ENCODE measurements at regions not wholly inside any gene's neighbourhood (a gene's known extent, or its start where the extent isn't known, plus 50 kb on each side); places are given as distances from the start of the nearest gene placed in this dataset.

DNA sequence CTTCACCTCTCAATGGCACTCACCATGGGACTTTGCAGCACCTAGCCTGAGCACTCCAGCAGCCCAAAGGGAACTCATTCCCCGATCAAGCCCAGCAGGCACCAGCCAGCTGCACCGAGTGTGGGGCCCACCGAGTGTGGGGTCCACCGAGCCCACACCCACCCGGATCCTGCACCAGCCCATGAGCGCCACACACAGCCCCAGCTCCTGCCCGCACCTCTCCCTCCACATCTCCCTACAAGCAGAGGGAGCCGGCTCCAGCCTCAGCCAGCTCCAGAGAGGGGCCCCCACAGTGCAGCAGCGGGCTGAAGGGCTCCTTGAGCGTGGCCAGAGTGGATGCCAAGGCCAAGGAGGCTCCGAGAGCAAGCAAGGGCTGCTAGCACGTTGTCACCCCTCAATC lies 1182.4 kb downstream of the HACE1 start:
- TF ChIP-seq SUZ12 (IDR thresholded peaks at IDR 0.05; ENCODE audit: extremely low read depth, insufficient read depth, insufficient read length) (no peak), YY1 (IDR thresholded peaks at IDR 0.05; ENCODE audit: insufficient read depth, insufficient read length) (no peak), ZNF274 (IDR thresholded peaks at IDR 0.05; ENCODE audit: low read depth, low read length) (no peak)
